AG09319 (cell line): ENCODE measurements at regions not wholly inside any gene's neighbourhood (a gene's known extent, or its start where the extent isn't known, plus 50 kb on each side); places are given as distances from the start of the nearest gene placed in this dataset.

Source experiments
- DNase-seq: peaks from one replicate; pipeline ENCODE4 v3.0.0-alpha.2; 2010; ENCODE audit warnings: low read depth; ENCODE audit errors: extremely low read depth
- TF ChIP-seq, protein P1 (sequence below): IDR thresholded peaks from 2 replicates; pipeline ENCODE4 v1.5.1; 2011; ENCODE audit warnings: low read depth, mild to moderate bottlenecking, inconsistent platforms, low read length, moderate library complexity

DNA sequence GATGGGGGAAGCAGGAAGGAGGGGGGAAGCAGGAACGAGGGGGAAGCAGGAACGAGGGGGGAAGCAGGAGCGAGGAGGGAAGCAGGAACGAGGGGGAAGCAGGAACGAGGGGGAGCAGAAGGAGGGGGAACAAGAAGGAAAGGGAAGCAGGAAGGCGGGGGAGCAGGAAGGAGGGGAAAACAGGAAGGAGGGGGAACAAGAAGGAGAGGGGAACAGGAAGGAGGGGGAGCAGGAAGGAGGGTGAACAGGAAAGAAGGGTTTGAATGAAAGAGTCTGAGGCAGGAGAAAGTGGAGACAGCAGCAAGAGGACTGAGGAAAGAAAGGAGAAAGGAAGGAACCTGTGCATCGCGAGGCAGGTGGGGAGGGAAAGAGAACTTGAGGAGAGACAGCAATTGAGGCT lies 256.6 kb downstream of the PTEN start:
- TF ChIP-seq, protein P1, sequence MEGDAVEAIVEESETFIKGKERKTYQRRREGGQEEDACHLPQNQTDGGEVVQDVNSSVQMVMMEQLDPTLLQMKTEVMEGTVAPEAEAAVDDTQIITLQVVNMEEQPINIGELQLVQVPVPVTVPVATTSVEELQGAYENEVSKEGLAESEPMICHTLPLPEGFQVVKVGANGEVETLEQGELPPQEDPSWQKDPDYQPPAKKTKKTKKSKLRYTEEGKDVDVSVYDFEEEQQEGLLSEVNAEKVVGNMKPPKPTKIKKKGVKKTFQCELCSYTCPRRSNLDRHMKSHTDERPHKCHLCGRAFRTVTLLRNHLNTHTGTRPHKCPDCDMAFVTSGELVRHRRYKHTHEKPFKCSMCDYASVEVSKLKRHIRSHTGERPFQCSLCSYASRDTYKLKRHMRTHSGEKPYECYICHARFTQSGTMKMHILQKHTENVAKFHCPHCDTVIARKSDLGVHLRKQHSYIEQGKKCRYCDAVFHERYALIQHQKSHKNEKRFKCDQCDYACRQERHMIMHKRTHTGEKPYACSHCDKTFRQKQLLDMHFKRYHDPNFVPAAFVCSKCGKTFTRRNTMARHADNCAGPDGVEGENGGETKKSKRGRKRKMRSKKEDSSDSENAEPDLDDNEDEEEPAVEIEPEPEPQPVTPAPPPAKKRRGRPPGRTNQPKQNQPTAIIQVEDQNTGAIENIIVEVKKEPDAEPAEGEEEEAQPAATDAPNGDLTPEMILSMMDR = no peak
- no peak for DNase-seq

DNA sequence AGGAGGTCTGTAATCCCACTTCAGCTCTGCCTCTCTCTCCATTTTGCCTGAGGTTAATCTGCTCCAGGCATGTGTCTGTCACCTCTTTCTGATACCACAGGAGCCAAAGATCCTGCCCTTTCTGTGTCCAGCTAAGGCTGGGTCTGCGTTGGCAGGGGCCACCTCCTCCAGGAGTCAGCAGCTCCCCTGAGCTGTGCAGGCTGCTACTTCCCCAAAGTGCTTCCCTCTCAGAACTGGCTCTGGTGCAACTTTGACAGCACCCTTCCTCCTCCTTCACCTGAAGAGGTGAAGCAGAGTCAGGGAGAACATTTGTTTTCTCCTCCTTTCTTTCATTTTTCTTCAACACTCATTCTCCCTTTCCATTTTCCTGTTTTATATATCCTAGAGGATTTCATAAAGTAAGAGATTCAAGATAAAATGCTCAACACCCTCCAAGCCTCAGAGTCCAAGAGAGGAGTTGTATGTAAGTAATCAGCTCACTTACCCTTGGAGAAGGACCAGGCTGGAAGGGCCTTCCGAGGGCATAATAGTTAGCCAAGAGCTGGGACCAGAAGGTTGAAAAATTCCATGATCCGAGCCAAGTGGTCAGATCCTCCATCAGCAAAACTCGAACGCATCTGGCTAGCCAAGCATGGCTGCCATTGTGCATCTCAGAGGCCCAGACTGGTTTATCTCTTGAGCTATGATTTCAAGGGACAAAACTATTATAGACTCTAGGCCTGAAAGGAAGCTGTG lies 257.3 kb downstream of the PTEN start:
- TF ChIP-seq, protein P1 = no peak
- no peak for DNase-seq

DNA sequence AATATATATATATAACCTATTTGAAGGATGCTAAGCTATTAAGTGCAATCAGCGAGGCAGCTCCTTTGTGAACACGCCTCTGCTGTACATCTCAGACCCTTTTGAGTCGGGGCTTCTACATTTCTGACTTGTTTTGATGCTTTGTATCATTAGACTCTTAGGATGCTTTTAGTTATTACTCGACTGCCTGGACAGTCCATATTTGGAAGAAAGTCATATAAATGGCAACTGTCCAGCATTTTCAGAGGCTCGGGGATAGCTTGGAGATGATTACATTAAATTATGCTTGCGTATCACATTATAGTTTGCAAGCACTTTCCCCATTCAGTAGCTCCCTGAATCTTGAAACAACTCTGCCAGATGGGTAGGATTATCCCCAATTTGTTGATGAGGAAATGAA lies 257.9 kb downstream of the PTEN start:
- TF ChIP-seq, protein P1 = no peak
- DNase-seq = no peak

DNA sequence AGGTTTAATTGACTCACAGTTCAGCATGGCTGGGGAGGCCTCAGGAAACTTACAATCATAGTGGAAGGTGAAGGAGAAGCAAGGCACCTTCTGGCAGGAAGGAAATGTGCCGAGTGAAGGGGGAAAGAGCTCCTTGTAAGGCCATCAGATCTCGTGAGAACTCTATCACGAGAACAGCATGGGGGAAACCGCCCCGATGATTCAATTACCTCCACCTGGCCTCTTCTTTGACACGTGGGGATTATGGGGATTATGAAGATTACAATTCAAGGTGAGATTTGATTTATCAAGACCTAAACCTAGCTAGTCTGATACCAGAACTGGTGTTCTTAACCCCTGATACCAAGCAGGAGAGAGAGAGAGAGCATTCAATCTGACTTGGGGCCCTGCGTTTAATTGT lies 258.7 kb downstream of the PTEN start:
- no peak for DNase-seq
- TF ChIP-seq, protein P1 = no peak

DNA sequence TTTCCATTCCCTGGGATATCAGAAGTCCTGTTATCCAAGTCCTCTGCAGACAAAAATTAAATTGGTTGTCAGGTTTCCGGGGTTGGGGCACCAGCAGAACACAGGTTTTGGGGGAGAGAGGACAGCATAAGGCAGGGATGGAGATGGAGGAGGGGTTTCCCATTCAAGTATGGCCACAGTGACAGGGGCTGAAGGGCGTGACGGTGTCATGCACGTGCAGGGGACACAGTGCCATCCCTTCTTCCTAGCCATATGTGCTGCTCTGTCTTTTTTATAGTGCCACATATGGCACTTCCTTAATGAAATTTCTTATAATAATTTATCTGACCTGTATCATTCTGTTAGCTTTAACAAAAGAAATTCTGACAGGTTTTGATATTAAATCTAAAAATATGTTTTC lies 259.2 kb downstream of the PTEN start:
- no peak for DNase-seq
- TF ChIP-seq, protein P1 = no peak

DNA sequence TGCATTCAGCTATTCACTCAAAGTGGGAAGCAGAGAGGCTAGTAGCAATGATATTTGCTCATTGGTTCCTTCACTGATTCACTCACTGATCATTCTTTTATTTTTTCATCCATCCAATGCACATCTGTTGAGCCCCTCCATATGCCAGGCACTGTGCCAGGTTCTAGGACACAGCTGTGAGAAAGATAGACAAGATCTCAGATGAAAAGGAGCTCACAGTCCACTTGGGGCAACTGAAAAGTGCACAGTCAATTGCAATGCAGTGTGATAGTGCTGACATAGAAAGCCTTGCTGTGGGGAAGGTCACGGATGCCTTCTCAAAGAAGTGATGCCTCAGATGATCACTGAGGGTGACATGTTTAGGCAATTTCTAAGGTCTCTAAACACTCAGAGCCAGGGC lies 262.3 kb downstream of the PTEN start:
- TF ChIP-seq, protein P1 = no peak
- DNase-seq = no peak

DNA sequence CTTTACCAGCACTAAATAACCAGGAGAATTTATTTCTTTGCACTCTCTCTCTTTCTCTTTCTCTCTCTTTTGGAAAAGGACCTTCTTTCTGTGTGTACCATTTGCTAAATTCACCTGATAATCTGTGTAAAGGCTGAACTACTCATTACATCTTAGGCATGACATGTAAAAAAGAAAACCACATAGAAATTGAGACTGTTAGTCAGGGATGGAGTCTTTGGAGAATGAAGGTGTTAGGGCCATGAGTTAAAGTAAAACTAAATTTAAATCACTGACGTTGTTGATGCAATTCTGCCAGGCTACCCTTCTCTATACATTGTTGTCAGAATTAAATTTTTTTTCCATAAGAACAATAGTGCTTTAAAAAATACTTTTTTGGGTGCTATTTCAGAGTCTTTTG lies 263.3 kb downstream of the PTEN start:
- DNase-seq = no peak
- TF ChIP-seq, protein P1 = no peak
